ENCODE measurements at regions not wholly inside any gene's neighbourhood (a gene's known extent, or its start where the extent isn't known, plus 50 kb on each side); places are given as distances from the start of the nearest gene placed in this dataset.
"Not testable (repeated sequence)": the region's sequence is repeated elsewhere in the genome, so short reads cannot be mapped to it uniquely, and the experiment has no call there.

- intact Hi-C loops (cut with DNase I): no loop called here
- DNase-seq (no peak), ATAC-seq (no peak)
These were observed 149.3 kb downstream of the TRIM27 start for GRCh38 chr6:28774292-28775051.

DNA sequence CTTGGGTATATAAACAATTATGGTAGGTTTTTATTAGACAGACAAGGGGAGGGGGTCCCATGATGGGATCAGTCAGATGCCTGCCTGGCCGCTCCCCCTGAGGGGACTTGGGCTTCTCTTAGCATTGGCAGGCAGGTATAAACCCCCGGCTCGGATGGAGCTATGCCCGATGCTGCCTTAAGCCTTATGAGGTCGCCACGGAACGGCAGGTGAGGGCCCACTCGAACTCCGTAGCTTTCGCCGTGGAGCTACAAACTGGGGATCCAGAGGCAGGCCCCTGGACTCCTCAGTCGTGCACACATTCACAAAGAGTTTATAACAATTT is 148.8 kb downstream of the TRIM27 start:
- intact Hi-C loops (cut with DNase I): no loop called here
- ATAC-seq: no peak
- no peak for DNase-seq

DNA sequence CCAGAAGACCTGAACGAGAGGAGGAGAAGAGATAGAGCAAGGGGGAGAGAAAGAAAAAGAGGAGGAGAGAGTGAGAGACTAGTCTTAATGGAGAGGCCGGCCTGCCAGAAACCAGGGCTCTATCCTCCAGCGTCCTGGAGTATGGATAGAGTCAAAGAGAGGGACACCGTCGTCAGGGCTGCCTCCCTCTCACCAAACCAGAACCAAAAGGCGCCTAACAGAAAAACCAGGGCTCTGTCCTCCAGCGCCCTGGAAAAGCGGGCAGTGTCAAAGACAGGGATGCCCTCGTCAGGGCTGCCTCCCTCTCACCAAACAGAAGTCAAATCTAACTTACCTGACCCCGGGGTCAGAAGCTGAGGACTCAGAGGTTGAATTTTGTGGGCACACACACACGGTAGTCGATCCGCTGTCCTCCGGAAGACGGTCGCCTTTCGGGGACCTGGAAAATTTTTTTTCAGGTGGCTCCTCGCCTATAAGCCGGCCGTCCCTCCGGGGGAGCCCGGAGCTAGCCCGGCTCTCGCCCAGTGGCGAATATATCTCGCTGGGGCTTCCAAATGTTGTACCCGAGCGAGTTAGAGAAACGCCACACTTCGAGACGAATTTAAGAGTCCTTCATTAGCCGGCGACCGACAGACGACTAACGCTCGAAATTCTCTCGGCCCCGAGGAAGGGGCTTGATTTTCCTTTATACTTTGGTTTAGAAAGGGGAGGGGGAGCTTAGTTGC is 148.2 kb downstream of the TRIM27 start:
- intact Hi-C loops (cut with DNase I): no loop called here
- DNase-seq (no peak), ATAC-seq (no peak)

GRCh38 chr6:28776269-28777146 is 147.3 kb downstream of the TRIM27 start:
- intact Hi-C loops (cut with DNase I): no loop called here
- ATAC-seq (no peak), DNase-seq (no peak)

- DNase-seq (no peak), ATAC-seq (no peak)
- intact Hi-C loops (cut with DNase I): no loop called here
These were observed 146.7 kb downstream of the TRIM27 start for GRCh38 chr6:28777147-28777461.

DNA sequence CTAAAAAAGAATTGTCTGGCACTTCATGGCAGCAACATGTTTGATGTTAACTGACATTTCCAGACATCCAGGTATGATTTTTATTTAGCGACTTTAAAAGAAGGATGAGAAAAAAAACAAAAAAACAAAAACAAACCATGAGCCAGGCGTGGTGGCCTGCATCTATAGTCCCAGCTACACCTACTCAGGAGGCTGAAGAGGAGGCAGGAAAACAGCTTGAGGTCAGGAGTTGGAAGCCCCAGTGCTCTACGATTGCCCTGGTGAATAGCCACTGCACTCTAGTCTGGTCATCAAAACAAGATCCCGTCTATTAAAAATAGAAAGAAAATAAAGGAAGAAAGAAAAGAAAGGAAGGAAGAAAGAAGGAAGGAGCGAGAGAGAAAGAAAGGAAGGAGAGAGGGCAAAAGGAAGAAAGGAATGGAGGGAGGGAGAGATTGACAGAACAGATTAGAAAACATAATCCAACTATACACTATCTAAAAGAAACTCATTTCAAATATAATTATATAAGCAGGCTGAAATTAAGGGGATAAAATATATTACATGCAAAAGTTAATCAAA is 141.6 kb downstream of the TRIM27 start:
- intact Hi-C loops (cut with DNase I): no loop called here
- ATAC-seq (no peak), DNase-seq (no peak)

- DNase-seq (no peak), ATAC-seq (no peak)
- intact Hi-C loops (cut with DNase I): no loop called here
These were observed 137.7 kb downstream of the TRIM27 start for GRCh38 chr6:28785962-28786679.

GRCh38 chr6:28789553-28790083 is 134.2 kb downstream of the TRIM27 start:
- intact Hi-C loops (cut with DNase I): no loop called here
- no peak for ATAC-seq
- DNase-seq: no peak

DNA sequence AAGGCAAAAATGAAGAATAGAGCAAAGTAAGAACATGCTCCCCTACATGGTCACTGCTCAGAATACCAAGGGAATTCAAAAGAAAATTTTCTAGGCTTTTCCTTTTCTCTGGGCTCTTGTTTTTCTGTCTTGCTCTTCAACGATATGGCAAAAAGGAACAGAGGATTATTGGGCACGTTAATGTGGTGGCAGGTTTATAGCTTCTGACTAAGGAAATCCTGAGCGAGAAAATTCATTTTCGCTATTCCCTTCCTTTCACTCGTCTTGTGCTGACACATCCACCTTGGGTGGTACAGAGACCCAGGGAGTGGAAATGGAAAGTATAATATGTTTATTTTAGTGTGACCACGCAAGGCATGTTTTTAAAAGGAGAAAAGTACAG is 132.8 kb downstream of the TRIM27 start:
- no peak for DNase-seq
- intact Hi-C loops (cut with DNase I): no loop called here
- no peak for ATAC-seq

- no peak for DNase-seq
- intact Hi-C loops (cut with DNase I): no loop called here
- ATAC-seq: no peak
These were observed 129.4 kb downstream of the TRIM27 start for GRCh38 chr6:28794175-28795002.

DNA sequence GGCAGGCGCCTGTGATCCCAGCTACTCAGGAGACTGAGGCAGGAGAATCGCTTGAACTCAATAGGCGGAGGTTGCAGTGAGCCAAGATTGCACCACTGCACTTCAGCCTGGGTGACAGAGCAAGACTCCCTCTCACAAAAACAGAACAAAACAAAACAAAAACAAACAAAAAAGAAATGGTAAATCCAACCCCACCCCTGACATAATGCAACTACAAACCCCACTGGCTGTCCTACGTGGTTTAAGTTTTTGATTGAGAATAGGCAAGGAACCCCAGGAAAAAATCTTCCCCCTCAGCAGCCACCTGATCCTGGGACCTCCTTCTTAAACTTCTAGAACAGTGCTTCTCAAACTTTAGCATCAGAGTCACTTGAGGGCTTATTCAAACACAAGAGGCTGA is 123.1 kb downstream of the TRIM27 start:
- DNase-seq; ATAC-seq; intact Hi-C loops (cut with DNase I): not testable (repeated sequence)

DNA sequence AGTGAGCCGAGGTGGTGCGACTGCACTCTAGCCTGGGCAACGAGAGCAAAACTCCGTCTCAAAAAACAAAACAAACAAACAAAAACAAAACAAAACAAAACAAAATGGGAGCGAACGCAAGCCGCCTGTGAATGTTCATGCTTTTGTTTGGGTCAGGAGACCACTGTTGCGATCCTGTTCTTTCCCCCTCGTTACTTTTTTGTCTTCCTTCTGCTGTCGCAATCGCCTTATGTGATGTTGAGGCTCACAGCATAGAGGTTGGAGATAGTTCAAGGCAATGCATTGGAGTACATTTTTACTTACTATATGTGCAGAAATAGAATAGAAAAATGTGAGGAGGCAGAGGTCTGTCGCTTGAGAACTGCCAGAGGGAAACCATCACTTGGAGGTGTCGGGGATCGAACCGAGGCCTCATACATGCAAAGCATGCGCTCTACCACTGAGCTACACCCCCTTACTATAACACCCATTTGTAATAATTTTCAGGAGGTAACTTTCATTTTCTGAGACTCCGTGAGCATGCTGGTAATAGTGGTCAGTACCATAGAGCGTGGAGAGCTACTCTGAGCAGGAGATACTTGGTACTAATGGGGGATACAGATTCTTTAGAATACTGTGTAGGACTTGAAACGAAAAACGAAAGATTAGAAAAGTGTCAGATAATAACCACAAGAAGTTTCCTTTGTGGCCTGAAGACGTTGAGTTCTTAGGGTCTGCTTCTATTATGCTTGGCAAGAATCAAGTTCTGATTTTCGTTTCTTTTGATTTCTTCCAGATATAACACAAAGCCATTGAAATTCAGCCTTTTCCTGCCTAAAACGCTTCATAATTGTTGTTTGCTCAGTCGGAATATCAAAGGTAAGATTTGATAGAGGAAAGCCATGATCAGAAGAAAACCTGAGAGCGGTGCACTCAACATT is 121.1 kb downstream of the TRIM27 start:
- no peak for DNase-seq
- no peak for ATAC-seq
- intact Hi-C loops (cut with DNase I): no loop called here

- ATAC-seq: no peak
- intact Hi-C loops (cut with DNase I): no loop called here
- no peak for DNase-seq
These were observed 120.5 kb downstream of the TRIM27 start for GRCh38 chr6:28803337-28803709.

GRCh38 chr6:28807682-28808280 is 116.0 kb downstream of the TRIM27 start:
- DNase-seq: no peak
- intact Hi-C loops (cut with DNase I): no loop called here
- no peak for ATAC-seq

- no peak for ATAC-seq
- intact Hi-C loops (cut with DNase I): no loop called here
- DNase-seq: no peak
These were observed 115.4 kb downstream of the TRIM27 start for GRCh38 chr6:28808383-28808782.

GRCh38 chr6:28809947-28810658 is 113.7 kb downstream of the TRIM27 start:
- DNase-seq: no peak
- intact Hi-C loops (cut with DNase I): no loop called here
- ATAC-seq: no peak

All from left cardiac atrium (tissue), 4 donors.